ENCODE measurements at regions not wholly inside any gene's neighbourhood (a gene's known extent, or its start where the extent isn't known, plus 50 kb on each side); places are given as distances from the start of the nearest gene placed in this dataset.

GRCh38 chr5:71839096-71839884 lies 120.2 kb downstream of the CARTPT start:
- H4K20me1 ChIP-seq (ENCODE audit: insufficient read depth, low read length, poor library complexity, severe bottlenecking): no peaks in the 10 kb centered on the region
- H3K4me3 ChIP-seq (ENCODE audit: low read length, poor library complexity, severe bottlenecking): no peak overlapping the region
- H2AFZ ChIP-seq (ENCODE audit: low read length): no peak overlapping the region
- TF ChIP-seq EZH2phosphoT487 (IDR thresholded peaks at IDR 0.05; ENCODE audit: borderline replicate concordance) (no peak), CTCF (conservative IDR thresholded peaks at IDR 0.05; ENCODE audit: low read length) (no peak)
- no peaks in the 10 kb centered on the region for H3K4me1 ChIP-seq (ENCODE audit: insufficient read depth, low read length, poor library complexity, severe bottlenecking)
- no peak overlapping the region for H3K9ac ChIP-seq (ENCODE audit: low read depth, low read length, poor library complexity, severe bottlenecking)
- H3F3A ChIP-seq (ENCODE audit: low read depth): no peaks in the 10 kb centered on the region
- no peaks in the 10 kb centered on the region for H3K79me2 ChIP-seq (ENCODE audit: insufficient read depth, low read length)
- no peaks in the 10 kb centered on the region for H3K9me2 ChIP-seq (replicated peaks; ENCODE audit: low read depth, low read length)
- H3K27me3 ChIP-seq (ENCODE audit: insufficient read depth, low read length, poor library complexity, severe bottlenecking): no peaks in the 10 kb centered on the region
- H3K4me2 ChIP-seq (ENCODE audit: low read depth, low read length, poor library complexity, severe bottlenecking): no peak overlapping the region
- H3K9me3 ChIP-seq (ENCODE audit: insufficient read depth, low read depth, low read length): no peaks in the 10 kb centered on the region
- no peaks in the 10 kb centered on the region for H3K36me3 ChIP-seq (ENCODE audit: insufficient read depth, low read length)

GRCh38 chr5:71841107-71841506 lies 122.0 kb downstream of the CARTPT start:
- Histone ChIP-seq H3K27me3 (ENCODE audit: insufficient read depth, low read length, poor library complexity, severe bottlenecking) (no peaks in the 10 kb centered on the region), H3K4me1 (ENCODE audit: insufficient read depth, low read length, poor library complexity, severe bottlenecking) (no peaks in the 10 kb centered on the region)

GRCh38 chr5:71843111-71843510 lies 124.0 kb downstream of the CARTPT start:
- TF ChIP-seq EZH2phosphoT487 (IDR thresholded peaks at IDR 0.05; ENCODE audit: borderline replicate concordance) (no peak), CTCF (conservative IDR thresholded peaks at IDR 0.05; ENCODE audit: low read length) (no peak)
- no peaks in the 10 kb centered on the region for H3F3A ChIP-seq (ENCODE audit: low read depth)

More at GRCh38 chr5:71841107-71841506, 122.0 kb downstream of the CARTPT start:
- Histone ChIP-seq H3K4me3 (ENCODE audit: low read length, poor library complexity, severe bottlenecking) (no peak overlapping the region), H3F3A (ENCODE audit: low read depth) (no peaks in the 10 kb centered on the region), H4K20me1 (ENCODE audit: insufficient read depth, low read length, poor library complexity, severe bottlenecking) (no peaks in the 10 kb centered on the region), H2AFZ (ENCODE audit: low read length) (no peak overlapping the region), H3K36me3 (ENCODE audit: insufficient read depth, low read length) (no peaks in the 10 kb centered on the region), H3K79me2 (ENCODE audit: insufficient read depth, low read length) (no peaks in the 10 kb centered on the region), H3K9me3 (ENCODE audit: insufficient read depth, low read depth, low read length) (no peaks in the 10 kb centered on the region), H3K9ac (ENCODE audit: low read depth, low read length, poor library complexity, severe bottlenecking) (no peak overlapping the region), H3K4me2 (ENCODE audit: low read depth, low read length, poor library complexity, severe bottlenecking) (no peak overlapping the region), H3K9me2 (replicated peaks; ENCODE audit: low read depth, low read length) (no peaks in the 10 kb centered on the region)
- TF ChIP-seq EZH2phosphoT487 (IDR thresholded peaks at IDR 0.05; ENCODE audit: borderline replicate concordance) (no peak), CTCF (conservative IDR thresholded peaks at IDR 0.05; ENCODE audit: low read length) (no peak)

More at GRCh38 chr5:71843111-71843510, 124.0 kb downstream of the CARTPT start:
- Histone ChIP-seq H4K20me1 (ENCODE audit: insufficient read depth, low read length, poor library complexity, severe bottlenecking) (no peaks in the 10 kb centered on the region), H3K9ac (ENCODE audit: low read depth, low read length, poor library complexity, severe bottlenecking) (no peak overlapping the region), H3K9me2 (replicated peaks; ENCODE audit: low read depth, low read length) (no peaks in the 10 kb centered on the region), H3K4me3 (ENCODE audit: low read length, poor library complexity, severe bottlenecking) (no peak overlapping the region), H3K9me3 (ENCODE audit: insufficient read depth, low read depth, low read length) (no peaks in the 10 kb centered on the region), H2AFZ (ENCODE audit: low read length) (no peak overlapping the region), H3K27me3 (ENCODE audit: insufficient read depth, low read length, poor library complexity, severe bottlenecking) (no peaks in the 10 kb centered on the region), H3K4me2 (ENCODE audit: low read depth, low read length, poor library complexity, severe bottlenecking) (no peak overlapping the region), H3K79me2 (ENCODE audit: insufficient read depth, low read length) (no peaks in the 10 kb centered on the region), H3K36me3 (ENCODE audit: insufficient read depth, low read length) (no peaks in the 10 kb centered on the region), H3K4me1 (ENCODE audit: insufficient read depth, low read length, poor library complexity, severe bottlenecking) (no peaks in the 10 kb centered on the region)

Measured in Loucy (cell line).